SJSA1 (cell line): ENCODE measurements at regions not wholly inside any gene's neighbourhood (a gene's known extent, or its start where the extent isn't known, plus 50 kb on each side); places are given as distances from the start of the nearest gene placed in this dataset.

ENCODE experiments used
- DNase-seq, 2 experiments: peaks; one replicate each; pipeline ENCODE4 v3.0.0-alpha.2; 2015 to 2020; ENCODE audit warnings: low spot score in 2 of 2, low read depth in 1 of 2
- H3K27ac ChIP-seq: fragments of 250-450 bp; sonication (Bioruptor Pico); 2 replicates; pipeline ENCODE4 v1.5.1; 2020; ENCODE audit warnings: mild to moderate bottlenecking, moderate library complexity
- H3K27me3 ChIP-seq: fragments of 250-450 bp; sonication (Bioruptor Pico); replicated peaks from 2 replicates; pipeline ENCODE4 v1.5.1; 2020; ENCODE audit warnings: mild to moderate bottlenecking, moderate library complexity
- H3K36me3 ChIP-seq: fragments of 250-450 bp; sonication (Bioruptor Pico); 2 replicates; pipeline ENCODE4 v1.5.1; 2020; ENCODE audit warnings: mild to moderate bottlenecking
- H3K4me1 ChIP-seq: fragments of 250-450 bp; sonication (Bioruptor Pico); replicated peaks from 2 replicates; pipeline ENCODE4 v1.6.1; 2021; ENCODE audit warnings: mild to moderate bottlenecking
- H3K4me3 ChIP-seq: fragments of 250-450 bp; sonication (Bioruptor Pico); 2 replicates; pipeline ENCODE4 v1.5.1; 2020; ENCODE audit warnings: mild to moderate bottlenecking
- H3K9me3 ChIP-seq: fragments of 250-450 bp; sonication (Bioruptor Pico); replicated peaks from 2 replicates; pipeline ENCODE4 v1.5.1; 2020; ENCODE audit warnings: mild to moderate bottlenecking

- no peak overlapping the region for H3K27ac ChIP-seq
- DNase-seq, result no peak
- no peaks in the 10 kb centered on the region for H3K4me1 ChIP-seq
- no peaks in the 10 kb centered on the region for H3K27me3 ChIP-seq
- no peak overlapping the region for H3K4me3 ChIP-seq
- H3K9me3 ChIP-seq, result 0 out of 2 replicates have a peak, but pooled peaks cover 2% of the 10 kb centered on the region
- no peaks in the 10 kb centered on the region for H3K36me3 ChIP-seq
These were observed 1061.1 kb downstream of the SORCS3 start for GRCh38 chr10:105702211-105702610.

DNA sequence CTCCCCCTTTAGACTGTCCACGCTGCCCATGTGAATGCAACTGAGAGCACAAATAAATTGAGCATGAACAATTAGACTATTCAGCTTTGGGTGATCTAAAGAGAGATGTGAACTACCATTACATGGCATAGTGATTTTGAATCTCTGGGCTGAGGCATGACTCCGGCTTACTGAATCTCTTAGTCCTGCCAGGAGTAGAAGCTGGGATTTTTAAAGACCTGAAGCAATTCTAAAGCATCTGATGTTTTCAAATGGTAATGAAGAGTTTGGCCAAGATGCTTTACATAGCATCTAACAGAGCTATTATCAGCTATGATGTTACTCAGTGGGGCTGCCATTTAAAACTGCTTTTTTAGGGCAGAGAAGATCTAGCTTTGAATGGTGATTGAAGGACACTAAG lies 1059.1 kb downstream of the SORCS3 start:
- H3K27me3 ChIP-seq, result no peaks in the 10 kb centered on the region
- no peaks in the 10 kb centered on the region for H3K4me1 ChIP-seq
- H3K27ac ChIP-seq, result no peak overlapping the region
- H3K36me3 ChIP-seq, result no peaks in the 10 kb centered on the region
- no peak overlapping the region for H3K4me3 ChIP-seq
- no peak for DNase-seq
- H3K9me3 ChIP-seq, result 0 out of 2 replicates have a peak, but pooled peaks cover 2% of the 10 kb centered on the region

DNA sequence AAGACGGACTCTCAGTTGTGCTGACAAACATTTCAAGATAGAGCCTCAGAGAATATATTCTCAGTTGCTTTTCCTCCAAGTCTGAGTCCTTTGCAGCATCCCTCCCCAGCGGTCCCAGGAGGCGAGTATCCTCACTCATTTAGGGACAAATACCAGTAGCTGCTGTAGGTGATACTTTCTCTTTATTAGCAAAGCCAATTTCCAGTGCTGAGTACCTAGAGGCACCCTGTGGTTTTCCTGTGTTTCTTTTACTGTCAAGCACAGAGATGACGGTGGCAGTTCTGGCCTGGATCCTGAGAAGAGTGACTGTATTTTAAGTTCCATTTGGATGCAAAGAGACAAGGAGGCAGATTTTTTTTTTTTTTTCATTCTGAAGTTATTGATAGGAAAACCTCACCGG lies 1058.4 kb downstream of the SORCS3 start:
- Histone ChIP-seq H3K9me3 (0 out of 2 replicates have a peak, but pooled peaks cover 2% of the 10 kb centered on the region), H3K27me3 (no peaks in the 10 kb centered on the region), H3K27ac (no peak overlapping the region), H3K4me1 (no peaks in the 10 kb centered on the region), H3K36me3 (no peaks in the 10 kb centered on the region), H3K4me3 (no peak overlapping the region)
- no peak for DNase-seq

- Histone ChIP-seq H3K27ac (no peak overlapping the region), H3K4me1 (no peaks in the 10 kb centered on the region), H3K9me3 (0 out of 2 replicates have a peak, but pooled peaks cover 2% of the 10 kb centered on the region), H3K27me3 (no peaks in the 10 kb centered on the region), H3K4me3 (no peak overlapping the region), H3K36me3 (no peaks in the 10 kb centered on the region)
- DNase-seq, result no peak
These were observed 1057.5 kb downstream of the SORCS3 start for GRCh38 chr10:105698592-105698991.

DNA sequence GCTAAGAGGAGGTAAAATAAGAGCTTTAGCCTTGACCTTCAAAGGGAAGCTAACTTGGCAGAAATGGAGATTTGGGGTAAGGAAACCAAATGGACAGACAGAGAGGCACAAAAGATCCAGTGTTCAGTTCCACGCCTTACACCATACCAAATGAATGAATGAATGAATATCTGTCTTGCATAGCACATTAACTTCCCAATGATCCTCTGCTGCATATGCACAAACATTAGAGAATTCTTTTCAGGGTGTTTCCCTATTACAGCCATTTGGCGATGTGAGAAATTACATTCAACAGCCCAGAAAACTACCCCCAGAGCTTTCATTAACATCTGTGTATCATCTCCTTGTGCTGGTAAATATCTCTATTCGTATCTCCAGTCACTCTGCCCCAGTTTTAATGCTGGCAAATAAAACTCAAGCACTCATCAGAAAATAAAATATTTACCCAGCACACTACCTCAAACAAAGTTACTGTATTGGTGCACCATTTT lies 1056.2 kb downstream of the SORCS3 start:
- Histone ChIP-seq H3K4me1 (no peaks in the 10 kb centered on the region), H3K9me3 (peaks cover 2% of the 10 kb centered on the region; the same call in 1 of the 2 replicates), H3K27me3 (no peaks in the 10 kb centered on the region), H3K4me3 (no peak overlapping the region), H3K27ac (no peak overlapping the region), H3K36me3 (no peaks in the 10 kb centered on the region)
- DNase-seq, result no peak

- DNase-seq, result no peak
- Histone ChIP-seq H3K27ac (no peak overlapping the region), H3K4me3 (no peak overlapping the region), H3K9me3 (no peaks in the 10 kb centered on the region; the same call in 1 of the 2 replicates), H3K27me3 (no peaks in the 10 kb centered on the region), H3K4me1 (no peaks in the 10 kb centered on the region), H3K36me3 (no peaks in the 10 kb centered on the region)
These were observed 1050.7 kb downstream of the SORCS3 start for GRCh38 chr10:105691811-105692210.

DNA sequence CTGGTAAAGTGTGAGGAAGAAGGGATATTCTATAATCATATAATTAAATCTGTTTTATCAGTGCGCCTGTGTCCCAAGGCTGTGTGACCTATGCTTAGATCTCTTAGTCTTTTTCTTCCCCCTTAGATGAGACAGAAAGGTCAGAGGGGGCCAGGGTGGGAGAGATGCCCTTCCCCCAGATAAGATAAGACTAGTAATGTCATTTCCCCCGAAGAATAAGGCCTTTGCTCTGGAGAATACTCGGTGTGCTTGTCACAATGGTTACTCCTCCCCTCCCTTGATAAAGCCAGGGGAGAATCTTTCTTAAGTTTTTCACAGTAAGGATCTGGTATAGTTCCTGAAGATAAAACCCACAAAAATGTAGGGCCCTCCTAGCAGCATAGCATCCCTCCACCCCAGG lies 1041.8 kb downstream of the SORCS3 start:
- H3K36me3 ChIP-seq, result no peaks in the 10 kb centered on the region
- no peak for DNase-seq
- no peaks in the 10 kb centered on the region for H3K4me1 ChIP-seq
- H3K27ac ChIP-seq, result no peak overlapping the region
- H3K27me3 ChIP-seq, result no peaks in the 10 kb centered on the region
- H3K9me3 ChIP-seq, result no peaks in the 10 kb centered on the region; the same call in none of the 2 replicates
- no peak overlapping the region for H3K4me3 ChIP-seq

DNA sequence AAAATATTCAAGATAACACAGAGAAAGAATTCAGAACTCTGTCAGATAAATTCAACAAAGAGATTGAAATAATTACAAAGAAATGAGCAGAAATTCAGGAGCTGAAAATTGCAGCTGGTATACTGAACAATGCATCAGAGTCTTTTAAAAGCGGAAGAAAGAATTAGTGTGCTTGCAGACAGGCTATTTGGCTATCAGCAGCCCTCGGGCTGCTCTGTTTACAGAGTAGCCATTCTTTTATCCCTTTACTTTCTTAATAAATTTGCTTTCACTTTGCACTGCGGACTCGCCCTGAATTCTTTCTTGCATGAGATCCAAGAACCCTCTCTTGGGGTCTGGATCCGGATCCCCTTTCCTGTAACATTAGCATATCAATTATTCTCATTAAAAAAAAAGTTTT lies 1040.0 kb downstream of the SORCS3 start:
- no peak for DNase-seq
- Histone ChIP-seq H3K9me3 (no peaks in the 10 kb centered on the region; the same call in none of the 2 replicates), H3K27me3 (no peaks in the 10 kb centered on the region), H3K27ac (no peak overlapping the region), H3K4me3 (no peak overlapping the region), H3K36me3 (no peaks in the 10 kb centered on the region), H3K4me1 (no peaks in the 10 kb centered on the region)

- H3K4me1 ChIP-seq, result no peaks in the 10 kb centered on the region
- no peak overlapping the region for H3K27ac ChIP-seq
- no peaks in the 10 kb centered on the region; the same call in none of the 2 replicates for H3K9me3 ChIP-seq
These were observed 1038.7 kb downstream of the SORCS3 start for GRCh38 chr10:105679781-105680180.

DNA sequence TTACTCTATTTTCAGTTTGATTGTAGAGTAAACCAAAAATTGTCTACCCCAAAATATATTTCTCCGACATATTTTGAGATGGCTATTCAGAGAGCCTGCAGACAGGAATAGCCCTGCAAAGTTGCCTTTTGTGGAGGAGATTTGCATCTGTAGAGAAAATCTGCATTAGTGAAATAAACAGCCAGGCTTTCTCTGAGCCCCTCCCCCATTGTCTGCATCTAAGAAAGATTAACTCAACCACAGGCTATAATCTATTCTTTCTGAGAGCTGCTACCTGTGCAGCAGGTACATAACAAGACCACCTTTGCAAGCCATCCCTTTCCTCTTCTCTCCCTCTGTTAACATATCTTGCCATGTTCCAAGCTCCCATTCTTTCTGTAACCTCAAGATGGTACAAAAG lies 1034.2 kb downstream of the SORCS3 start:
- H3K9me3 ChIP-seq, result peaks cover 5% of the 10 kb centered on the region; the same call in 1 of the 2 replicates
- H3K27me3 ChIP-seq, result no peaks in the 10 kb centered on the region
- no peak overlapping the region for H3K27ac ChIP-seq
- H3K4me3 ChIP-seq, result no peak overlapping the region
- no peak for DNase-seq
- H3K4me1 ChIP-seq, result no peaks in the 10 kb centered on the region
- no peaks in the 10 kb centered on the region for H3K36me3 ChIP-seq

More at GRCh38 chr10:105679781-105680180, 1038.7 kb downstream of the SORCS3 start:
- DNase-seq, result no peak
- Histone ChIP-seq H3K36me3 (no peaks in the 10 kb centered on the region), H3K4me3 (no peak overlapping the region), H3K27me3 (no peaks in the 10 kb centered on the region)

- H3K4me1 ChIP-seq, result no peaks in the 10 kb centered on the region
- no peak overlapping the region for H3K27ac ChIP-seq
- no peaks in the 10 kb centered on the region for H3K27me3 ChIP-seq
- H3K9me3 ChIP-seq, result peaks cover 5% of the 10 kb centered on the region; the same call in 1 of the 2 replicates
- H3K36me3 ChIP-seq, result no peaks in the 10 kb centered on the region
- no peak for DNase-seq
- no peak overlapping the region for H3K4me3 ChIP-seq
These were observed 1033.4 kb downstream of the SORCS3 start for GRCh38 chr10:105674448-105674847.

- H3K27ac ChIP-seq, result no peak overlapping the region
- H3K9me3 ChIP-seq, result no peaks in the 10 kb centered on the region; the same call in 1 of the 2 replicates
- no peak overlapping the region for H3K4me3 ChIP-seq
- no peaks in the 10 kb centered on the region for H3K36me3 ChIP-seq
- H3K27me3 ChIP-seq, result no peaks in the 10 kb centered on the region
- DNase-seq, result no peak
- H3K4me1 ChIP-seq, result no peaks in the 10 kb centered on the region
These were observed 1017.6 kb downstream of the SORCS3 start for GRCh38 chr10:105658696-105659095.

- Histone ChIP-seq H3K36me3 (no peaks in the 10 kb centered on the region), H3K4me3 (no peak overlapping the region), H3K4me1 (no peaks in the 10 kb centered on the region), H3K9me3 (no peaks in the 10 kb centered on the region; the same call in 1 of the 2 replicates), H3K27me3 (no peaks in the 10 kb centered on the region), H3K27ac (no peak overlapping the region)
- DNase-seq, result no peak
These were observed 1015.8 kb downstream of the SORCS3 start for GRCh38 chr10:105656856-105657255.

- no peaks in the 10 kb centered on the region for H3K4me1 ChIP-seq
- 0 out of 2 replicates have a peak, but pooled peaks cover 2% of the 10 kb centered on the region for H3K9me3 ChIP-seq
- no peak overlapping the region for H3K4me3 ChIP-seq
- H3K27me3 ChIP-seq, result no peaks in the 10 kb centered on the region
- H3K27ac ChIP-seq, result no peak overlapping the region
- H3K36me3 ChIP-seq, result no peaks in the 10 kb centered on the region
- DNase-seq, result no peak
These were observed 1009.2 kb downstream of the SORCS3 start for GRCh38 chr10:105650306-105650705.

GRCh38 chr10:105647354-105647753 lies 1006.3 kb downstream of the SORCS3 start:
- Histone ChIP-seq H3K9me3 (0 out of 2 replicates have a peak, but pooled peaks cover 2% of the 10 kb centered on the region), H3K27ac (no peak overlapping the region), H3K27me3 (no peaks in the 10 kb centered on the region), H3K4me3 (no peak overlapping the region), H3K36me3 (no peaks in the 10 kb centered on the region), H3K4me1 (no peaks in the 10 kb centered on the region)
- no peak for DNase-seq
